Right renal pelvis (tissue), 4 donors: ENCODE measurements at regions not wholly inside any gene's neighbourhood (a gene's known extent, or its start where the extent isn't known, plus 50 kb on each side); places are given as distances from the start of the nearest gene placed in this dataset.

Source experiments
- DNase-seq, 4 donors: peaks; one replicate each; pipeline ENCODE4 v3.0.0-alpha.2; 2013; ENCODE audit warnings: low read depth in 4 of 4, low spot score in 3 of 4, missing footprints in 1 of 4

DNA sequence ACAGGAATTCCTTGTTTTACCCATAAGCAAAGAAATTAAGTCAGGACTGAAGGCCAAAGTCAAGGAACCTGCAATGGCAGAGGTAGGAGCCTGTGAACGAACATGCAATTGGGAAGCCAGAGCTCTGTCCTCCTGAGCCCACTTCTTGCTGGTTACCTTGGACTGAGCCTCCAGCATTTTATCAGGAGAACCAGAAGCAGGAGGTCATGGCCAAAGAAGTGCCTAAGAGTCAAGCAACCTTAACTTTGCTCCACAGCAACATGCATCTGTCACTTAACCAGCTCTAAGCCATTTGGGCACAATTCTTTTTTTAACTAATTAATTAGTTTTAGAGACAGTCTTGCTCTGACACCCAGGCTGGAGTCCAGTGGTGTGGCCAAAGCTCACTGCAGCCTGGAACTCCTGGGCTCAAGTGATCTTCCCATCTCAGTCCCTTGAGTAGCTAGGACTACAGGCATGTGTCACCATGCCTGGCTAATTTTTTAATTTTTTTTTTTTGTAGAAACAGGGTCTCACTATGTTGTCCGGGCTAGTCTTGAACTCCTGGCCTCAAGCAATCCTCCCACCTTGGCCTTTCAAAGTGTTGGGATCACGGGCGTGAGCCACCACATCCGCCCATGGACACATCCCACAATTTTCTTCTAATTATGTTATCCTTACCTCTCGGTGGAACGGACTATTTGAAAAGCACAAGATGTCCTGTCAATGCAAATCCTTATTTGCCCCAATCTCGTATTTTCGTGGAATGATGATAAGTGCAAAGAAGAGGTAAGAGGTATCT, 334.2 kb downstream of the CD83 start:
- no peak for DNase-seq

DNA sequence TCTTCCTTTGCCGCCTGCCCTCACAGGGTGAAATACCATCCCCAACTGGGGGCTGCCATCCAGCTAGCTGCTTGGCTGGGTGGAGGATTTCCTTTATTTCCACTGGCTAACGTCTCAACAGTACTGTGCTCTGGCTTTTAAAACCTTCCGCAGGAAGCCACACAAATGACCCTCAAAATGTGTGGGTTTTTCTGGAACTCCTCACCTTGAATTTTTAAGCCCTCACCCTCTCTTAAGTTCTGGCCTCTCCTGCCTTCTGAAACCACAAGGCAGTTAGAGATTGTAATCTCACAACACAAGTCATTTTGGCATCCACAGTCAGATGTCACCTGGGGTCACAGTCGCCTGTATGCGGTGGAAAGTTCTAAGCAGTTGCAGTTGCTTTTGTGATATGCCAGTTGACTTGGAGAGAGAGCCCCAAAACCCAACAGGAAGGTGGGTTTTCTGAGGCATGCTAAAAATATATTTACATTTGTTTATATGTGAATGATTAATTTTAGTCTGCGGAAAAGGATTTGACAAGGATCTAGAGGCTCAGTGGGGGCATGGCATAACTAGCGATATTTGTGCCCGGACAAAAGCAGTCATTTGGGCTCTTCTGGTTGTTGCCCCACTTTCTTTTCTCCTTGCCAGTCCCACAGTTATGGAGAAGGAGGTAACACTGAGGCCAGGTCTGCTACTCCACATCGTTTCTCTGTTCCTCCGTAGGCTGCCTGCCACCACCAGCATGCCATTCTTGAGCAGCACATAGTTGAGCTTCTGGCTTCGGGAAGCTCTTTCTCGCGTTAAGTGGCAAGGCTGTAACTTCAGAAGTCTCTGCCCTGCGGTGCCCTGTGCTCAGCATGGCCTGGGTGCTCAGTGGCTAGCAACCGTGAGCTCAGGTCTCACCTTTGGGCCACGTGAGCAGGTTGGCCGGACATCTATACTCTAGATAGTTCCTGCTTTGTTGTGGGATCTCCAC, 335.3 kb downstream of the CD83 start:
- no peak for DNase-seq

DNA sequence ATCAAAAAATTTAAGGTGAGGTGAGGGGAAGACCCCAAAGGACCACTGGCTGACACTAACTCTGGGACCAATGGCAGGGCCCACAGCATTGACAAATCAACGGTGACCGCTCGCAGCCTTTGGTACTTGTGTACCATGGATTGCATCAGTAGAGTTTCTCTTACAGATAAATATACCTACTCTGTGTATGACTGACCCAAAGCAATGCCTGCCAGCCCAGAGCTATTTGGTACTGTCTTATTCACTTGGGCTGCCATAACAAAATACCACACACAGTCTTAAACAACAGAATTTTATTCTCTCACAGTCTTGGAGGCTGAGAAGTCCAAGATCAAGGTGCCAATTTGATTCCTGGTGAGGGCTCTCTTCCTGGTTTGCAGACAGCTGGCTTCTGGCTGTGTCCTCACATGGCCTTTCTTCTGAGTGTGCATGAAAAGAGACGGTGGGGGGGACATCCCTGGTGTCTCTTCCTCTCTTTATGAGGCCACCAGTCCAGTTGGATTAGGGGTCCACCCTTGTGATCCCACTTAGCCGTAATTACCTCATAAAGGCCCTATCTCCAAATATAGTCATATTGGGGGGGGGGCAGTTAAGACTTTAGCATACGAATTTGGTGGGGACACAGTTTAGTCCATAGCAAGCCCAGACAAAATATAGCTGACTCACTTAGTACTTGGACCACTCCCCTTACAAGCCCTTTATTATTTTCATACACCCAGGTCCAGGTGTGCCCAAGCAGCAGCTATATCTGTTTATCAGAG, 336.3 kb downstream of the CD83 start:
- DNase-seq = no peak

DNA sequence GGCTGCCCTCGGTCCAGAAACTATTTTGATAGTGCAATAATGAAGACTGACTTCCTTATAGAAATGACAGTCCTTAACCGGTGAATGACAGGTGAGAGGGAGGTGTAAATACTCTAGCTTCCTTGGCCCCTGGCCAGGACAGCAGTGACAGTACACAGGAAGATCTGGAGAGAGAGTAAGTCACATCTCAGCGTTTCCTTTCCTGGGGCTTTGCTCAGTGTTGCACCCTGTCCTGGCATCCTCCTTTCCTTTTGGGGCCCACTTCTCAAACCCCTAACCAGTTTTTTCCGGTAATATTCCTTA, 336.9 kb downstream of the CD83 start:
- DNase-seq = no peak

DNA sequence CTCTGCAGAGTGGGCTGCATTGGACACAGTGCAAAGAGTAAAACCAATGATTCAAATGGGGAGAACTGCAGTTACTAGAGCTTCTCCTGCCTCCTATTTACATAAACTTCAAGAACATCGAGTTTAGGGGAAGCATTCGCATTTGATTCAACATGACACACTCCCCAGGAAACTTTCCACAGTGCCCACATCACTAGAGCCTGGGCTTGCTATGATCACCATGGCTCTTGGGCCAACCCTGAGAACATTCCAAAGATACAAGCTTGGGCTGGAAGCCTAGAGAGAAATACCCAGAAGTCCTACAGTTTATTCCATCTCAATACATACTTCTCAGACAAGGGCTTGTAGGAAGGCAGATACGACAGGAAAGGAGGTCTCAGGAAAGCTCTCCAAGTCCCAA, 337.9 kb downstream of the CD83 start:
- no peak for DNase-seq

DNA sequence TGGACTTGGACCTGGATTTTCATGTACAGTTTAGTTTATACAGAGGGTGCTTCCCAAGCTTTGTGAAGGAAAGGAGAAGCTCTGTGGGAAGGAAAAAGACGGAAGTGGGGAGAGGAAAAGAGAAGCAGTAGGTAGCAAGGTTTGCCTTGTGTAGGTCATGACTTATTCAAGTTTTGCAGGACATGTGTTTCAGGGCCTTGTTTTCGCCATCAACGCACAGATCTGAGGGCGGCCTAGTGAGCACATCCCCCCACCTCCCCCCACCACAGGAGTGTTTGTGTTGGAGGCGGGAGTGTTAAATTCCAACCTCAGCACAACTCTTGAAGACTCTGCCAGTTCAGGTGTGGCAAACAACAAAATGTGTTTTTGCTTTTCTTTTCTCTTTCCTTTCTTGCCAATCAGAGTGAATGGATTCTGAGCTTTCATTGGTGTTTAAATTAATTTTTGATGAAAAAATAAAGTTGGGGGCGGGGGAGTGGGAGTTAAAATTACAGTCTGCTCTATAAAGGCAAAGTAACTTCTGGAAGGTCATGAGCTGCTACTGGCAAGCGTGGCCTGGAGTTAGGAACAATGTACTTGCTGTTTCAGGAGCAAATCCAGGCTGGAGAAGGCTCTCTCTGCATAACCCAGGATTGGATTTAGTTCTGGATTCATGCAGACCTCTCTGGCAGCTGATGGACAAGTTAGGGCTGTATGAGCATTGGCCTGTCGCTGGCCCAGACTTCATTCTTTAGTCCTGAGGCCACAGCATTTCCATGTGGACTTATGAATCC, 338.5 kb downstream of the CD83 start:
- no peak for DNase-seq

DNA sequence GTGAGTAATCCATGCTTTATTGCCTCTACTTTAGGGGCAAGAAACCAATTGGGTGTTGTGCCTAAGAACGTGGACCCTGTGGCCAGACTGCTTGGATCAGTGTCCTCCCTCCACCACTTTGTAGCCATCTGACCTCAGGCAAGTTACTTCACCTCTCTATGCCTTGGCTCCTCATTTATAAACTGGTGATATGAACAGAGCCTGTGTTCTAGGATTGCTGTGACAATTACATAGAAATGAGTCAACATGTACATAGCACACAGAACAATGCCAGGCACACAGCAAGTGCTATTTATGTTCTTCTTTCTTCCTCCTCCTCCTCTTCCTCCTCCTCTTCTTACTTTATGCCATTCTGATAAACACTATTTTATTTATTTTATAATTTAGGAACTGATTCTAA, 339.4 kb downstream of the CD83 start:
- no peak for DNase-seq

DNA sequence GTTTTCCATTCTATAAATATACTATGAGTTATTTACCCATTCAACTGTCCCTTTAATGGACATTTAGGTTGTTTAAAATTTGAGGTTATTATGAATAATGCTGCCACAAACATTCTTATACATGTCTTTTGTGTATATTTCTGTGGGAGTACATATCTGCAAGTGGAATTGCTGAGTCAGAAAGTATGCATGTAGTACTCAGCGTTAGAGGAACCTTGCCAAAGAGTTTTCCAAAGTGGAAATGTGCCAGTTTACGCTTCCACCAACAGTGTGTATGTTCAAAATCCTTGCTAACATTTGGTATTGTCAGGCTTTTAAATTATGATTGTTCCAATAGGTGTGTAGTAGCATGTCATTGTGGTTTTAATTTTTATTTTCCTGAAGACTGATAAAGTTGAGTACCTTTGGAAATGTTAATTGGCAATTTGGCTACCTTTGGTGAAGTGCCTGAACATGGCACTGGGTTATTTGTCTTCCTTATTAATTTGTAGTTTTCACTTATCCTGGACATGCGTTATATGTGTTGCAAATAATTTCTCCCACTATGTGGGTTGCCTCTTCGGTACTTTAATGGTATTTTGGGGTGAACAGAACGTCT, 341.2 kb downstream of the CD83 start:
- DNase-seq = no peak

DNA sequence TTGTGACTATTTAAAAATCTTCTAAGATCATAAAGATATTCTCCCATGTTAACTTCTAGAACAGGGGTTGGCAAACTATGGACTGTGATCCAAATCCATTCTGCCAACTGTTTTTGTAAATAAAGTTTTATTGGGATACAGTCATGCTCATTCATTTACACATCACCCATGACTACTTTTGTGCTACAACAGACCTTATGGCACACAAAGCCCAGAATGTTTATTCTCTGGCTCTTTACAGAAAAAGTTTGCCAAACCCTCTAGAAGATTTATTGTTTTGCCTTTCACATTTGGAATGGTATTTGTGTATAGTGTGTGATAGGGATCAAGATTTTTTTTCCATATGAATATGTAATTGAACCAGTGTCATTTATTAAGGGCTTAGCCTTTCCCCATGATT, 341.7 kb downstream of the CD83 start:
- DNase-seq = no peak

DNA sequence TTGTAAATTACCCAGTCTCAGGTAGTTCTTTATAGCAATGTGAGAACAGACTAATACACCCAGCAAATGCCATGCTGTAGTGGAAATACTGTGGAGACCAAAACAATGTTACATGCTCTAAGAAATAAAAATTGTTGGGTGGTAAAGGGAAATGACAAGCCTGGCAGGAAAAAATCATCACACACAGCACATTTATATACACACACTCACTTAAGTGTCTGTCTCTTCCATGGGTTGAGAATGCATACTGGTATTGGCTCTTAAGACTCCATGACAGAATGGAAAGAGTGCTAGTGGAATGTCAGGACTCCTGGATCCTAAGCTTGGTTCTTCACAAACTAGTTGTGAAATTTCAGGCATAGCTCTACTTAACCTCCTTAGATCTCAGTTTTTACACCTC, 343.0 kb downstream of the CD83 start:
- DNase-seq = no peak

DNA sequence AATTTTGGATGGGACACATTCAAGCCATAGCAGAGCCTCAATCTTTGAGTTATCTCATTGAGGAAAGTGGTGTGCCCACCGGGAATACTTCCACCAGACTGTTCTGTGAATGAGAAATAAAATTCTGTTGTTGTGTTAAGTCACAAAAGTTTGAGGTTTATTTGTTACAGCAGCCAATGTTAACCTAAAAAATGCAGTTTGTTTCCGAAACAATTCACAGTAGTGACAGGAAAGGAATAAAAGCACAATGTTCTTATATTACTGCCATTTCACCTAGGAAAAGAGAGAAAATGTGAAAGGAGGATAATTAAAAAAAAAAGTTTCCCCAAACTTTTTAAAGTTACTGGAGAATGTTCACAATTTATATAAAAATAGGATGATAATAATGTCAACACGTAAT, 344.6 kb downstream of the CD83 start:
- DNase-seq = no peak

DNA sequence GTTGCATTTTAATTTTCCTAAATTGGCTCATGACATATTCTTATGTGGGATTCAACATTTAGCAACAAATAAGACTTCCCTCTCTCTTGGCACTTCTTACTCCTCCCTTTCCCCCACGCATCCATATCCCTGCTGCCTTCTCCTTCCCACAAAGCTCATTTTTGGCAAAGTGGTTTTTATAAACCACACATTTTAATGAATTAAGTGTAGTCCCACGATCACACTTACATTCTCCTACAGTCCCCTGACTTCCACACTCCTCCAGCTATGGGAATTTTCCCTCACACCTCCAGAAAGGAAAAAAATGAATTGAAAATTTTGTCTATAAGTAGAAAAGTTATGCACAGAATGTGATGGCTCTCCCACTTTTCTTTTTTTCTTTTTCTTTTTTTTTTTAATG, 345.0 kb downstream of the CD83 start:
- no peak for DNase-seq

DNA sequence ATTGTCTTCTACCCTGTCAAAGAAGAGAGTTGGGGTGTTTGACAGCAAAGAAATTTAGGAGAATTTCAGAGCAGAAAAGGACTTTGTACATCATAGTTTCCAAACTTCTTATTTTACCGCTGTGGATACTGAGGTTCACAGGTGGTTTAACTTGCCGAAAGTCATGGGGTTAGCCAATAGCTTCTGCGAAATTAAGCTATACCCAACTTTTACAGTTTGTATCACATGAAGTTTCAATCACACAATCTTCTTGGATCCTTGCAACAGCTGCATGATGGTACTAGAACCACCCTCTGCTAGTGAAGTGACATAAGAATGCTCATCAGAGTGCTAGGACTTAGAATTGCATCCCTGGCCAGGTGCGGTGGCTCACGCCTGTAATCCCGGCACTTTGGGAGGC, 345.5 kb downstream of the CD83 start:
- no peak for DNase-seq

DNA sequence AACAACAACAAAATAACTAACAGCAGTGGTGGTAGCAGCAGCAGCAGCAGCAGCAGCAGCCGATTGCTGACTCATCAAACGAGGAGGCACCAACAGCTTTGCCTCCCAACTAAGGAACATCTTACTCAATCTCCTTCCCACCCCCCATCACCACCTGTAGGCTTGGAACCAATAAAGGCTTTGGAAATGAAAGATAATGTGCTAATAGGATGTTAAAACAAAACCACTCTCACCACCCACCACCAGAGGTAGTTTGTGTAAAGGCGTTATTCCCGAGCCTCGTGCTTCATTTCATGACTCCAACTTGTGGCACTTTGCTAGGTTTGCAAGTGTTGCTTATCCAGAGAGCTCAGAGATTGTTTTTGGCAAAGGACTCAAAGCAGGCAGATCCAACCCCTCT, 346.5 kb downstream of the CD83 start:
- DNase-seq = no peak

DNA sequence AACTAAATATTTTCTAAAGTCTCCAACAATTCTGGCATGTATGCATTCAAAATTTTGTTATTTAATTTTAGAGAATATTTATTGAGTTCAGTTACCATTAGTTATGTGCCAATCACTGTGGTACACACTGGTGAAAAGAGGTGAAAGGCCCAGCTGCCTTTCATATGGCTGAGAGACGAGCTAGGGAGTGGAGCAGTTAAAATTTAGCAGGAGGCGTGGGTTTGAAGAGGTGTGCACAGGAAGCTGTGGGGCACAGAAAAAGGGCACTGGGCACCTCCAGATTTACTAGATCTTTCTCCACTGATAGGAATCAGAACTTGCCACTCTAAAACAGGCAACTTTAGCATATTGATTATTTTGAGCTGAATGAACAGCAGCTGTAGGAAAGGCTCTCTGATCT, 347.1 kb downstream of the CD83 start:
- DNase-seq = no peak

DNA sequence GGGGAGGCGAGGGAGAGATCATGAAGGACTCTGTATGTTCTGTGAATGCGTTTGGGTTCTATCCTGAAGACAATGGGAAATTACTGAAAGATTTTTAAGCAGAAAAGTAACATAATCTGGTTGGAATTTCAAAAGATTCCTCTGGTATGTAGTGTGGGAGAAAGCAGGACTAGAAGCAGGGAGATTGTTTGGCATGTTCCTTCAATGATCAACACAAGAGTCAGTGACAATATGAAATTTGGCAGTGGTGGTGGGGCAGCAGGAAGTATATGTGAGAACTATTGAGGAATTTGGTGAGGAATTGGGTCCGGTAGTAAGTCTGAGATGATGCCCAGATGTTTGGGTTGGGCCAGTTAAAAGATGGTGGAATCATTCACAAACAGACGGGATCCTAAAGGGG, 348.7 kb downstream of the CD83 start:
- no peak for DNase-seq

DNA sequence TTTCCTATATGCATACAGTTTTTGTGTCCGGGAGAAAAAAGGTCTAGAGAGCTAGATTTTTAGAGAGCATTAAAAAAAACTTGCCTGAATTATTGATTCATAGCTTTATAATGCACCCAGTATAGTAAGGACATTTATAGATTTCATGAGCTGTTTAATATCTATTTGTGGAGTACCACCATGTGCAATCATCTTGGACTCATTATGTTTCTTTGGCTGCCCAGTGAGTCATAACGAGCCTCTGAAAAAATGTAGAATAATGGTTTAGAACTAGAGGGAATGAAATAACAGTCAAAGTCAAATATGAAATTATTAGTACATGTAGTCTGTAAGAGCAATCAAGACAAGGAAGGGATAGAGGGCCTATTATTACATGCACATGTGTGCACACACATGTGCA, 350.0 kb downstream of the CD83 start:
- DNase-seq = no peak

DNA sequence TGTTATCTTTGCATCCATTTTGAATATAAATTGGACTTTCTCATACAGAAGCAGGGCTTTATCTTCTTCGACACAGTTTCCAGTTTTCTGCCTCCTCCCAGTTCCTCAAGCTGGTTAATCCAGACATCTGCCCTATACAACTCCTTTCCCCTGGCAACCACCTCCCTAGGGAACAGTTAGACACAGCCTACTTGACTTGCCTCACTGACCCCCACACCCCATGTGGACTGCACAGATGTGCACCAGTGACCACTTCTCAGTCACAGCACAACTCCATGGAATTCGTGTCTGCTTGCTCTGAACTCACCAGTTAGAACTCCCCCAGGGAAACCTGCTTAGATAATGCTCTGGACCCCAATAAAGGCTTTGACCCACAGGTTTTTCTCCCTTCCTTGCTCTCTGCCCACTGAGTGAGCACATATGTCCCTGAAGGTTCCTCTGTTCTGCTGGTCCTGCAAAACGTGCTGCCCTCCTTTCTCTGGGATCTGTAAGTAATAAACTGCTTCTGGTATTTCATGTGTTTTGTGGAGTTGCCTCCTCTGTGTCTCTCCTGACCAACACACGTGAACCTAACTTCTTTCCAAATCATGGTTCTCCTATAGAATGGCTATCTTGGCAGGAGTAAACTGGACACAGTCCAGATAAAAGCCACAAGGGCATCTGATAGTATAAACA, 351.2 kb downstream of the CD83 start:
- no peak for DNase-seq

DNA sequence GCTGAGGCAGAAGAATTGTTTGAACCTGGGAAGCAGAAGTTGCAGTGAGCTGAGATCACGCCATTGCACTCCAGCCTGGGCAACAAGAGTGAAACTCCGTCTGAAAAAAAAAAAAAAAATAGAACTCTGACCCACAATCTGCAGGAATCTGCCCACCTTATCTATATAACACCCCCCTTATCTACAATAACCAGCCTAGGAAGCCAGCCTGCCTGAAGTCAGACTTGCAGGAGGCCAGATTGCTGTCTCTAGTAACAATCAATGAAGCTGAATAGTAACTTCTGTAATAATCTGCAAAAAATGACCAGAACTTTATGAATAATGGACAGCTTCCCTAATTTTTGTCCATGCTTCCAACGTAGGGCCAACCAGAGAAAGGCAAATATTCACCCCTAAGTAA, 352.5 kb downstream of the CD83 start:
- no peak for DNase-seq

DNA sequence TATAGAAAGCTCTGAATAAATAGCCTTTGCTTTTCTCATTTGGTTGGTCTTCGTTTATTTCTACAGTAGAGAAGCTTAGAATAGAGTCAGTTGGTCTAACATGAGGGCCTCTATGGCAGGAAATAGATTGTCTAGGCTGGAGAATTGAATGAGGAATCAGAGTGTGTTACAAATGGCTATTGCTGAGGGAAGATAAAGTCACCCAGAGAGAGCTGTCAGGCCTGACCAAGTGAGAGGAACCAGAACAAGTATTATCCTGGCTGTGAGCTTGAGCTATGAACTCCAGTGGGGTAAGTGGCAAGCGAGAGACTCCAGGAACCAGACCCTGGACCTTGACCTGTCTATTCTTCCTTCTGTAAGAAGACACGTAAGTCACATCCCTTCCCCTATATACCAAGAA, 353.1 kb downstream of the CD83 start:
- no peak for DNase-seq
